Epithelial cell of esophagus (primary cell): ENCODE measurements at regions not wholly inside any gene's neighbourhood (a gene's known extent, or its start where the extent isn't known, plus 50 kb on each side); places are given as distances from the start of the nearest gene placed in this dataset.

ENCODE experiments used
- DNase-seq: peaks from one replicate; pipeline ENCODE4 v3.0.0; 2010; ENCODE audit warnings: low read depth
- H3K4me3 ChIP-seq: 2 replicates; pipeline ENCODE4 v1.5.1; 2011; ENCODE audit warnings: mild to moderate bottlenecking, low read length, control low read depth
- CTCF ChIP-seq: IDR thresholded peaks from 2 replicates; pipeline ENCODE4 v1.5.1; 2011; ENCODE audit warnings: low read depth, mild to moderate bottlenecking, low read length, control low read depth, inconsistent platforms; ENCODE audit not compliant: insufficient read depth; ENCODE audit errors: missing control alignments

- no peak for TF ChIP-seq CTCF
- no peak overlapping the region for H3K4me3 ChIP-seq
- DNase-seq, result peak; percentile 27
These were observed 57.9 kb upstream of the IL1R1 start for GRCh38 chr2:102084651-102085050.

GRCh38 chr2:102085238-102085637 is 57.3 kb upstream of the IL1R1 start:
- no peak for TF ChIP-seq CTCF
- no peak overlapping the region for H3K4me3 ChIP-seq
- no peak for DNase-seq

- no peak overlapping the region for H3K4me3 ChIP-seq
- DNase-seq, result no peak
- no peak for TF ChIP-seq CTCF
These were observed 56.2 kb upstream of the IL1R1 start for GRCh38 chr2:102086150-102086872.

GRCh38 chr2:102091121-102091520 is 51.4 kb upstream of the IL1R1 start:
- no peak for DNase-seq
- no peak overlapping the region for H3K4me3 ChIP-seq
- TF ChIP-seq CTCF, result no peak

- no peak for DNase-seq
- H3K4me3 ChIP-seq, result no peak overlapping the region
- TF ChIP-seq CTCF, result no peak
These were observed 50.6 kb upstream of the IL1R1 start for GRCh38 chr2:102091908-102092307.

- H3K4me3 ChIP-seq, result no peak overlapping the region
- no peak for TF ChIP-seq CTCF
- DNase-seq, result no peak
These were observed 50.0 kb upstream of the IL1R1 start for GRCh38 chr2:102092535-102092934.
